B cell (primary cell): ENCODE measurements at regions not wholly inside any gene's neighbourhood (a gene's known extent, or its start where the extent isn't known, plus 50 kb on each side); places are given as distances from the start of the nearest gene placed in this dataset.

ENCODE experiments used
- CTCF ChIP-seq: fragments of 200-600 bp; IDR thresholded peaks from one replicate; pipeline ENCODE4 v1.8.0; 2022; ENCODE audit warnings: antibody characterized with exemption, mild to moderate bottlenecking
- EZH2 ChIP-seq: IDR thresholded peaks from 2 replicates; pipeline ENCODE4 v1.6.1; 2012; ENCODE audit warnings: borderline replicate concordance, low read depth, mild to moderate bottlenecking, moderate library complexity, low read length; ENCODE audit not compliant: insufficient read depth, poor library complexity, severe bottlenecking

DNA sequence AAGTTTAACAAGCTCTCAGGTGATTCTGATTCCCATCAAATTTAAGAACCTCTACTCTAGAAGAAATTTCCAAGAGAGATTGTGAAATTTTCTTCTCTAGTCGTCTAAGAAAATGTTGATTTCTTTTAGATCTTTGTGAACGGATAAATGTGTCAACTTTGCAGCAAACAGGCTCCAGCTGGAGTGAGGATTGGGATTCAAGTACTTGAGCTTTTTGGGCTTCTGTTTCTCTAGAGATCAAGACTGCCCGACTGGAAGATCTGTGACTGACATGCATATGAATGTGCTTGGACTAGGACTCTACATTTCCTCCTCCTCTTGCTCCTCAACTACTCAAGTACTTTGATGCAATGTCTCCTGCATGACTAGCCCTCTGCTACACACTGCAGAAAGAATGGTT lies 388.3 kb downstream of the TMEM38B start:
- TF ChIP-seq CTCF (no peak), EZH2 (no peak)
